GM12878 (cell line): ENCODE measurements at regions not wholly inside any gene's neighbourhood (a gene's known extent, or its start where the extent isn't known, plus 50 kb on each side); places are given as distances from the start of the nearest gene placed in this dataset.

Experiments
- ATAC-seq: fragments of 200-7000 bp; cut with Tn5 transposase; 3 replicates; pipeline ENCODE4 v1.9.1; 2020; ENCODE audit warnings: mild to moderate bottlenecking, moderate library complexity
- BruUV-seq: library from RNA; stranded (reverse); fragments of 400-500 nt; replicated peaks from 2 replicates; lab custom pipeline; 2021; lab: Mats Ljungman, UMichigan
- CTCF ChIA-PET: fragments of 300-600 bp; sonication (Branson Sonifier 250); formaldehyde crosslinking; extraction: SDS; loops from one replicate; lab custom pipeline; 2021; ENCODE audit warnings: inconsistent platforms; lab: Yijun Ruan, JAX
- POLR2A ChIA-PET: fragments of 350-600 bp; formaldehyde crosslinking; extraction: SDS; loops from one replicate; lab custom pipeline; 2021; ENCODE audit warnings: inconsistent platforms; lab: Charles Lee
- RAD21 ChIA-PET: fragments of 300-600 bp; sonication (Branson Sonifier 250); formaldehyde crosslinking; loops from one replicate; lab custom pipeline; 2023; ENCODE audit warnings: antibody characterized with exemption; ENCODE audit not compliant: unreplicated experiment; lab: Charles Lee
- SMC1A ChIA-PET: fragments of 300-600 bp; sonication (Branson Sonifier 250); formaldehyde crosslinking; loops from one replicate; lab custom pipeline; 2023; ENCODE audit not compliant: unreplicated experiment, uncharacterized antibody; lab: Charles Lee
- DNase-seq: peaks from one replicate; pipeline ENCODE4 v3.0.0-alpha.2; 2011; ENCODE audit warnings: low read depth, low spot score
- FAIRE-seq: peaks from 3 replicates; lab custom pipeline; 2011; peaks lifted over from hg19 to GRCh38; lab: Jason Lieb, UNC
- H2AFZ ChIP-seq: 2 replicates; pipeline ENCODE4 v1.6.0; 2011; ENCODE audit warnings: low read depth, low read length, control low read depth; ENCODE audit not compliant: control insufficient read depth
- H3K27ac ChIP-seq: 2 replicates; pipeline ENCODE4 v1.5.1; 2011; ENCODE audit warnings: control low read depth; ENCODE audit not compliant: control insufficient read depth, insufficient read depth
- H3K27me3 ChIP-seq, 2 experiments: replicated peaks in 1 of 2; 2 replicates each; pipeline versions ENCODE4 v1.6.0 to v1.6.1; 2011; ENCODE audit warnings: low read length in 1 of 2; ENCODE audit not compliant: control insufficient read depth in 2 of 2, insufficient read depth in 2 of 2
- H3K36me3 ChIP-seq, 2 experiments: 2 replicates each; pipeline ENCODE4 v1.5.1; 2011; ENCODE audit warnings: low read length in 1 of 2; ENCODE audit not compliant: control insufficient read depth in 2 of 2, insufficient read depth in 2 of 2
- H3K4me1 ChIP-seq: 2 replicates; pipeline ENCODE4 v1.6.1; 2011; ENCODE audit warnings: mild to moderate bottlenecking, low read length, moderate library complexity, mixed read lengths; ENCODE audit not compliant: control insufficient read depth, insufficient read depth
- H3K4me2 ChIP-seq: 2 replicates; pipeline ENCODE4 v1.6.0; 2011; ENCODE audit warnings: control low read depth; ENCODE audit not compliant: control insufficient read depth, insufficient read depth
- H3K4me3 ChIP-seq: fragments of 200-600 bp; sonication (generic); 2 replicates; pipeline ENCODE4 v1.5.1; 2016
- H3K79me2 ChIP-seq: 2 replicates; pipeline ENCODE4 v1.6.0; 2011; ENCODE audit warnings: low read length; ENCODE audit not compliant: control insufficient read depth, insufficient read depth
- H3K9ac ChIP-seq: 2 replicates; pipeline ENCODE4 v1.8.0; 2011; ENCODE audit warnings: low read length, control low read depth, mixed read lengths; ENCODE audit not compliant: control insufficient read depth, insufficient read depth
- H3K9me3 ChIP-seq: replicated peaks from 3 replicates; pipeline ENCODE4 v1.5.1; 2011; ENCODE audit warnings: mild to moderate bottlenecking, low read length; ENCODE audit not compliant: control insufficient read depth, insufficient read depth
- H4K20me1 ChIP-seq: 2 replicates; pipeline ENCODE4 v1.6.0; 2011; ENCODE audit not compliant: control insufficient read depth, insufficient read depth
- CBFB ChIP-seq: IDR thresholded peaks from 2 replicates; pipeline ENCODE4 v1.6.1; 2016; ENCODE audit warnings: antibody characterized with exemption, low read depth
- FOS ChIP-seq: IDR thresholded peaks from 3 replicates; pipeline ENCODE4 v1.6.1; 2011; ENCODE audit warnings: borderline replicate concordance; ENCODE audit not compliant: insufficient read length; ENCODE audit errors: extremely low read depth
- NFXL1 ChIP-seq: fragments of 450-650 bp; IDR thresholded peaks from 2 replicates; pipeline ENCODE4 v1.6.1; 2017; ENCODE audit warnings: antibody characterized with exemption, mild to moderate bottlenecking, borderline replicate concordance
- SMAD5 ChIP-seq: IDR thresholded peaks from 2 replicates; pipeline ENCODE4 v1.6.1; 2016; ENCODE audit warnings: antibody characterized with exemption, low read depth
- TCF12 ChIP-seq: IDR thresholded peaks from 2 replicates; pipeline ENCODE4 v1.6.1; 2011; ENCODE audit warnings: low read depth, mild to moderate bottlenecking, low read length
- ZNF622 ChIP-seq: fragments of 450-650 bp; IDR thresholded peaks from 2 replicates; pipeline ENCODE4 v1.6.1; 2017; ENCODE audit warnings: mild to moderate bottlenecking, inconsistent platforms
- WGBS: methylation state at CpG from one replicate; pipeline ENCODE4 v1.1.6; 2016; ENCODE audit warnings: low lambda C conversion rate; ENCODE audit not compliant: insufficient replicate concordance, insufficient coverage; ENCODE audit errors: missing lambda C conversion rate; 5-methylcytosine and 5-hydroxymethylcytosine counted together
- in situ Hi-C: fragments of 300-500 bp; cut with MboI; formaldehyde crosslinking; loops from 9 replicates; pipeline ENCODE4 v1.14.3; 2018; ENCODE audit warnings: mixed read lengths
- intact Hi-C: fragments of 100-400 bp; cut with micrococcal nuclease; formaldehyde crosslinking; loops from one replicate; pipeline ENCODE4 v1.14.2; 2022; ENCODE audit not compliant: unreplicated experiment
- TF ChIP-seq, protein P1 (sequence below): IDR thresholded peaks from 2 replicates; pipeline ENCODE4 v1.6.1; 2012; ENCODE audit warnings: low read depth, low read length, improper control_type of control experiment
- TF ChIP-seq, protein P2 (sequence below): fragments of 450-650 bp; IDR thresholded peaks from 2 replicates; pipeline ENCODE4 v1.6.1; 2016; ENCODE audit warnings: mild to moderate bottlenecking, moderate library complexity, borderline replicate concordance
- TF ChIP-seq, protein P3 (sequence below): fragments of 150-350 bp; IDR thresholded peaks from 2 replicates; pipeline ENCODE4 v1.6.1; 2016; ENCODE audit warnings: low read depth, low read length

DNA sequence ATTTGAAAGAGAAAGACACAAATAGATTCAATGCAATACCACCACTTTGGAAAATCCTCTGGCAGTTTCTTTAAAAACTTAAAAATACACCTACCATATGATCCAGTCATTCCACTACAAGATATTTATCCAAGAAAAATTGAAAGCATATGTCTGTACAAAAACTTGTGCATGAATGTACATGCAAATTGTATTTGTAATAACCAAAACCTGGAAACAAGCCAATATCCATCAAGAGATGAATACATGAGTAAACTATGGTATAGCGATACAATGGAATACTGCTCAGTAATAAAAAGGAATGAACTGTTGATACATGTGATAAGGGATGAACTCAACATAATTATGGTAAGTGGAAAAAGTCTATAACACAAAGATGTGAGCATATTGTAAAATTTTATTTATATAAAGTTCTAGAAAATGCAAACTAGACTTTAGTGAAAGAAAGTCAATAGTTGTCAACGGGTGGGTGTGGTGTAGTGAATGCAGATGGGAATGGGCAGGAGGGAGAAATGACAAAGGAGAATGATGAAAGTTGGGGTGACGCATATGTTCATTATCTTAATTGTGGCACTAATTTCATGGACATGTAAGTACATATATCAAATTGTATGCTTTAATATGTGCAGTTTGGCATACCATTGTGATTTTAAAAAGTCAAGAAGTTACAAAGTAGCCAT, 347.5 kb downstream of the SAMD5 start:
- ATAC-seq, result no peak
- Histone ChIP-seq H3K4me1 (no peaks in the 10 kb centered on the region), H3K27ac (no peak overlapping the region), H2AFZ (no peak overlapping the region), H3K9me3 (no peaks in the 10 kb centered on the region), H3K36me3 (no peaks in the 10 kb centered on the region), H3K79me2 (no peaks in the 10 kb centered on the region), H3K27me3 (no peaks in the 10 kb centered on the region; a peak in 1 of 4 replicates), H4K20me1 (no peaks in the 10 kb centered on the region), H3K4me2 (no peak overlapping the region), H3K4me3 (no peak overlapping the region), H3K9ac (no peak overlapping the region)
- ChIA-PET POLR2A (no interaction called here), RAD21 (no interaction called here), SMC1A (no interaction called here), CTCF (no interaction called here)
- WGBS, result 44% methylated on average over 3 of the region's 3 CpGs
- in situ Hi-C loops (no loop called here), intact Hi-C loops (no loop called here)
- TF ChIP-seq FOS, result no peak
- TF ChIP-seq NFXL1, result no peak
- TF ChIP-seq, protein P1, sequence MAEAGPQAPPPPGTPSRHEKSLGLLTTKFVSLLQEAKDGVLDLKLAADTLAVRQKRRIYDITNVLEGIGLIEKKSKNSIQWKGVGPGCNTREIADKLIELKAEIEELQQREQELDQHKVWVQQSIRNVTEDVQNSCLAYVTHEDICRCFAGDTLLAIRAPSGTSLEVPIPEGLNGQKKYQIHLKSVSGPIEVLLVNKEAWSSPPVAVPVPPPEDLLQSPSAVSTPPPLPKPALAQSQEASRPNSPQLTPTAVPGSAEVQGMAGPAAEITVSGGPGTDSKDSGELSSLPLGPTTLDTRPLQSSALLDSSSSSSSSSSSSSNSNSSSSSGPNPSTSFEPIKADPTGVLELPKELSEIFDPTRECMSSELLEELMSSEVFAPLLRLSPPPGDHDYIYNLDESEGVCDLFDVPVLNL, result no peak
- TF ChIP-seq ZNF622, result no peak
- no peak for FAIRE-seq
- BruUV-seq, result no TSS peak
- DNase-seq, result no peak

- Histone ChIP-seq H3K4me1 (no peaks in the 10 kb centered on the region), H3K9ac (no peak overlapping the region), H3K79me2 (no peaks in the 10 kb centered on the region), H2AFZ (no peak overlapping the region), H3K4me3 (no peak overlapping the region), H3K9me3 (no peaks in the 10 kb centered on the region), H3K4me2 (no peak overlapping the region), H4K20me1 (no peaks in the 10 kb centered on the region), H3K27me3 (no peaks in the 10 kb centered on the region; a peak in 1 of 4 replicates), H3K27ac (no peak overlapping the region), H3K36me3 (no peaks in the 10 kb centered on the region)
- ATAC-seq, result no peak
- FAIRE-seq, result no peak
- POLR2A ChIA-PET, result no interaction called here
- CTCF ChIA-PET, result no interaction called here
- WGBS, result 12% methylated on average over 5 of the region's 5 CpGs
- in situ Hi-C loops (no loop called here), intact Hi-C loops (no loop called here)
- BruUV-seq, result no TSS peak
- RAD21 ChIA-PET, result no interaction called here
- SMC1A ChIA-PET, result interaction anchor here (1.2 kb wide), 1 partner anchor 55 kb away, joined by 3 read pairs; no protein-coding TSS in a partner anchor
- DNase-seq, result no peak
- TF ChIP-seq, protein P2, sequence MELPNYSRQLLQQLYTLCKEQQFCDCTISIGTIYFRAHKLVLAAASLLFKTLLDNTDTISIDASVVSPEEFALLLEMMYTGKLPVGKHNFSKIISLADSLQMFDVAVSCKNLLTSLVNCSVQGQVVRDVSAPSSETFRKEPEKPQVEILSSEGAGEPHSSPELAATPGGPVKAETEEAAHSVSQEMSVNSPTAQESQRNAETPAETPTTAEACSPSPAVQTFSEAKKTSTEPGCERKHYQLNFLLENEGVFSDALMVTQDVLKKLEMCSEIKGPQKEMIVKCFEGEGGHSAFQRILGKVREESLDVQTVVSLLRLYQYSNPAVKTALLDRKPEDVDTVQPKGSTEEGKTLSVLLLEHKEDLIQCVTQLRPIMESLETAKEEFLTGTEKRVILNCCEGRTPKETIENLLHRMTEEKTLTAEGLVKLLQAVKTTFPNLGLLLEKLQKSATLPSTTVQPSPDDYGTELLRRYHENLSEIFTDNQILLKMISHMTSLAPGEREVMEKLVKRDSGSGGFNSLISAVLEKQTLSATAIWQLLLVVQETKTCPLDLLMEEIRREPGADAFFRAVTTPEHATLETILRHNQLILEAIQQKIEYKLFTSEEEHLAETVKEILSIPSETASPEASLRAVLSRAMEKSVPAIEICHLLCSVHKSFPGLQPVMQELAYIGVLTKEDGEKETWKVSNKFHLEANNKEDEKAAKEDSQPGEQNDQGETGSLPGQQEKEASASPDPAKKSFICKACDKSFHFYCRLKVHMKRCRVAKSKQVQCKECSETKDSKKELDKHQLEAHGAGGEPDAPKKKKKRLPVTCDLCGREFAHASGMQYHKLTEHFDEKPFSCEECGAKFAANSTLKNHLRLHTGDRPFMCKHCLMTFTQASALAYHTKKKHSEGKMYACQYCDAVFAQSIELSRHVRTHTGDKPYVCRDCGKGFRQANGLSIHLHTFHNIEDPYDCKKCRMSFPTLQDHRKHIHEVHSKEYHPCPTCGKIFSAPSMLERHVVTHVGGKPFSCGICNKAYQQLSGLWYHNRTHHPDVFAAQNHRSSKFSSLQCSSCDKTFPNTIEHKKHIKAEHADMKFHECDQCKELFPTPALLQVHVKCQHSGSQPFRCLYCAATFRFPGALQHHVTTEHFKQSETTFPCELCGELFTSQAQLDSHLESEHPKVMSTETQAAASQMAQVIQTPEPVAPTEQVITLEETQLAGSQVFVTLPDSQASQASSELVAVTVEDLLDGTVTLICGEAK, result no peak
- no peak for TF ChIP-seq SMAD5
- no peak for TF ChIP-seq CBFB
- TF ChIP-seq, protein P3, sequence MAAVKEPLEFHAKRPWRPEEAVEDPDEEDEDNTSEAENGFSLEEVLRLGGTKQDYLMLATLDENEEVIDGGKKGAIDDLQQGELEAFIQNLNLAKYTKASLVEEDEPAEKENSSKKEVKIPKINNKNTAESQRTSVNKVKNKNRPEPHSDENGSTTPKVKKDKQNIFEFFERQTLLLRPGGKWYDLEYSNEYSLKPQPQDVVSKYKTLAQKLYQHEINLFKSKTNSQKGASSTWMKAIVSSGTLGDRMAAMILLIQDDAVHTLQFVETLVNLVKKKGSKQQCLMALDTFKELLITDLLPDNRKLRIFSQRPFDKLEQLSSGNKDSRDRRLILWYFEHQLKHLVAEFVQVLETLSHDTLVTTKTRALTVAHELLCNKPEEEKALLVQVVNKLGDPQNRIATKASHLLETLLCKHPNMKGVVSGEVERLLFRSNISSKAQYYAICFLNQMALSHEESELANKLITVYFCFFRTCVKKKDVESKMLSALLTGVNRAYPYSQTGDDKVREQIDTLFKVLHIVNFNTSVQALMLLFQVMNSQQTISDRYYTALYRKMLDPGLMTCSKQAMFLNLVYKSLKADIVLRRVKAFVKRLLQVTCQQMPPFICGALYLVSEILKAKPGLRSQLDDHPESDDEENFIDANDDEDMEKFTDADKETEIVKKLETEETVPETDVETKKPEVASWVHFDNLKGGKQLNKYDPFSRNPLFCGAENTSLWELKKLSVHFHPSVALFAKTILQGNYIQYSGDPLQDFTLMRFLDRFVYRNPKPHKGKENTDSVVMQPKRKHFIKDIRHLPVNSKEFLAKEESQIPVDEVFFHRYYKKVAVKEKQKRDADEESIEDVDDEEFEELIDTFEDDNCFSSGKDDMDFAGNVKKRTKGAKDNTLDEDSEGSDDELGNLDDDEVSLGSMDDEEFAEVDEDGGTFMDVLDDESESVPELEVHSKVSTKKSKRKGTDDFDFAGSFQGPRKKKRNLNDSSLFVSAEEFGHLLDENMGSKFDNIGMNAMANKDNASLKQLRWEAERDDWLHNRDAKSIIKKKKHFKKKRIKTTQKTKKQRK, result no peak
- TF ChIP-seq TCF12, result no peak
Observed at GRCh38 chr6:147856687-147857086, 348.2 kb downstream of the SAMD5 start.
